Panc1 (cell line): ENCODE measurements at regions not wholly inside any gene's neighbourhood (a gene's known extent, or its start where the extent isn't known, plus 50 kb on each side); places are given as distances from the start of the nearest gene placed in this dataset.

ENCODE experiments used
- CTCF ChIP-seq: fragments of 450-650 bp; IDR thresholded peaks from 2 replicates; pipeline ENCODE4 v1.5.1; 2017; ENCODE audit warnings: mild to moderate bottlenecking
- REST ChIP-seq, 2 experiments: IDR thresholded peaks; 2 replicates each; pipeline ENCODE4 v1.6.1; 2011 to 2012; ENCODE audit warnings: low read depth in 2 of 2, control low read depth in 1 of 2, low read length in 1 of 2, mild to moderate bottlenecking in 1 of 2, moderate library complexity in 1 of 2; ENCODE audit not compliant: insufficient read depth in 1 of 2

- TF ChIP-seq CTCF (no peak), REST (IDR thresholded peaks at IDR 0.05; ENCODE audit: insufficient read depth in 1 of 2, low read depth in 2 of 2, low read length in 1 of 2) (no peak)
Measured at GRCh38 chr19:23986623-23987022, 71.9 kb downstream of the ZNF726 start.
